ENCODE measurements at regions not wholly inside any gene's neighbourhood (a gene's known extent, or its start where the extent isn't known, plus 50 kb on each side); places are given as distances from the start of the nearest gene placed in this dataset.
"Not testable (repeated sequence)": the region's sequence is repeated elsewhere in the genome, so short reads cannot be mapped to it uniquely, and the experiment has no call there.

- no peak for DNase-seq
Measured at GRCh38 chr2:236376566-236377244, 112.5 kb upstream of the ASB18 start.

- DNase-seq = no peak
Measured at GRCh38 chr2:236380051-236380612, 115.9 kb upstream of the ASB18 start.

DNA sequence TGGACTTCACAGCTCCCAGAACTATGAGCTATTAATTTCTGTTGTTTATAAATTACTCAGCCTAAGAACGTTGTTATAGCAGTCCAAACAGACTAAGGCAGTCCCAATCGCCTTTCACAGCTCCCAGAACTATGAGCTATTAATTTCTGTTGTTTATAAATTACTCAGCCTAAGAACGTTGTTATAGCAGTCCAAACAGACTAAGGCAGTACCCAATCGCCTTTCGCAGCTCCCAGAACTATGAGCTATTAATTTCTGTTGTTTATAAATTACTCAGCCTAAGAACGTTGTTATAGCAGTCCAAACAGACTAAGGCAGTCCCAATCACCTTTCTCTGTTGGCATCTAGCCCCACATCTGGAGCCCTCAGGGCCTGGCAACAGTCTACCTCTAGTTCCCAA, 117.0 kb upstream of the ASB18 start:
- DNase-seq = not testable (repeated sequence)

DNA sequence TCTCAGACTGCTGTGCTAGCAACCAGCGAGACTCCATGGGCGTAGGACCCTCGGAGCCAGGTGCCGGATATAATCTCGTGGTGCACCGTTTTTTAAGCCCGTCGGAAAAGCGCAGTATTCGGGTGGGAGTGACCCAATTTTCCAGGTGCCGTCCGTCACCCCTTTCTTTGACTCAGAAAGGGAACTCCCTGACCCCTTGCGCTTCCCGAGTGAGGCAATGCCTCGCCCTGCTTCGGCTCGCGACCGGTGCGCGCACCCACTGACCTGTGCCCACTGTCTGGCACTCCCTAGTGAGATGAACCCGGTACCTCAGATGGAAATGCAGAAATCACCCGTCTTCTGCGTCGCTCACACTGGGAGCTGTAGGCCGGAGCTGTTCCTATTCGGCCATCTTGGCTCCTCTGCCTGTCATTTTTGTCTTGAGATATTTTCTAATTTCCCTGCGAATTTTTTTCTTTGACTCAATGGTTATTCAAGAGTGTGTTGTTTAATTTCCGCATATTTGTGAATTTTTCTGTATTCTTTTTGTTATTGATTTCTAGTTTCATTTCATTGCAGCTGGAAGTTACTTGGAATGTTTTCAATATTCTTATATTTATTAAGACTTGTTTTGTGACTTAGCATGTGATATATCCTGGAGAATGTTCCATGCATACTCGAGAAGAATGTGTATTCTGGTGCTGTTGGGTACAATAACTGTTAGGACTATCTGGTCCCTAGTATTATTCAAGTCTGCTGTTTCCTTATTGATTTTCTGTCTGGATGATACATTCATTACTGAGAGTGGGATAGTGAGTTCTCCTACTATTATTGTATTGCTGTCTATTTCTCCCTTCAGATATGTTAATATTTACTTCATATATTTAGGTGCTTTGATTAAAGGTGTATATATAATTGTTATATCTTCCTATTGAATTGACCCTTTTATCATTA, 125.3 kb upstream of the ASB18 start:
- DNase-seq = not testable (repeated sequence)

- no peak for DNase-seq
Measured at GRCh38 chr2:236393101-236393500, 128.9 kb upstream of the ASB18 start.

GRCh38 chr2:236393581-236393980, 129.4 kb upstream of the ASB18 start:
- DNase-seq = no peak

DNA sequence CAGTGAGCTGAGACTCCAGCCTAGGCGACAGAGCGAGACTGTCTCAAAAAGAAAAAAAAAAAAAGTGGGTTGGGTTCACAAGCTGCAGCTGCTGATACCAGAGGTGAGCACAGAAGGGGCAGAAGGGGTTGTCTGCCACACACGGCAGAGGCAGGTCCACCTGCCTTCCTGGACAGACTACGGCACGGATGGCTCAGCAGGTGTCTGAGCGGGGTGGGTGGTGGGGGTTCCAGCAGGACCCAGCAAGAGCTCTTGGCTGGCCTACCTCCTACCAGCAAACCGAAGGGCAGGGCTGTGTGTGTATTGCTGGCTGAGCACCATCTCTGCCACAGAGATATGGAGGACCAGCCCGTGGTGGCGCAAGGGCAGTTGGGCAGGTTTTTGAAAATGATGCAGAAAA, 130.4 kb upstream of the ASB18 start:
- no peak for DNase-seq

DNA sequence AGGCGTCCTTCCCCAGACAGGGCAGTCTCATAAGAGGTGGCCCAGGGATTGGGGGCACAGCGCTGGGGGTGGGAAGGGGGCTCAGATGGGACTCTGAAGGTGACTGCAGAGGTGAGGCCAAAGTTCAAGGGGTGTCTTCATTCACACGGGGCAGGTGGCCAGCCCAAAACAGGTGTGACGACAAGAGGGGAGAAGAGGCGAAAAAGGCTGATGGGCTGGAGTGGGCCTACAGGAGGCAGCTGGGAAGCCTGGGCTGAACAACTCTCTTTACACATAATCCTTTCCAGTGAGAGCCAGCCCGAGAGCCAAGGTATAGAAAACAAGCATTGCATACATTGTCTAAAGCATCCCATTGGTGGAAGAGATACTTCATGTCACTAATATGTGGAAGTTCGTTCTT, 130.9 kb upstream of the ASB18 start:
- no peak for DNase-seq

GRCh38 chr2:236396818-236397350, 132.7 kb upstream of the ASB18 start:
- no peak for DNase-seq

- no peak for DNase-seq
Measured at GRCh38 chr2:236397681-236398080, 133.5 kb upstream of the ASB18 start.

DNA sequence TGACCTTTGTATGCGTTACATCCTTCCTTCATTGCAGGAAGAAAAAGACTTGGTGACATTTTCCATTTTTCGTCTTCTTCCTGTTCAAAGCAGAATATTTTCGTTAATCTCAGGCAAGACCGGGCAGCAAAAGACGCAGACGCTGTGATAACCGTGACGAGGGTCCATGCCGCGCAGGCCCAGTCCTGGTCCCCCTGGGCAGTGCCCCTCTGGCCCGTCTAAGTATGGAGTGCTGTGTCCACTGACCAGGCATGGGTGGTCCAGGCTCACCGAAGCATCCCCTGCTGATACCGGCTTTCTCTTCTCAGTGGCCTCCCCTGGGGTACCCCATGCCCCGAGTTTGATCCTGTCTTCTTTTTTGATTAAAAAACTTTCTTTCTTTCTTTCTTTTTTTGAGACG, 135.2 kb upstream of the ASB18 start:
- no peak for DNase-seq

- no peak for DNase-seq
Measured at GRCh38 chr2:236400046-236400574, 135.9 kb upstream of the ASB18 start.

DNA sequence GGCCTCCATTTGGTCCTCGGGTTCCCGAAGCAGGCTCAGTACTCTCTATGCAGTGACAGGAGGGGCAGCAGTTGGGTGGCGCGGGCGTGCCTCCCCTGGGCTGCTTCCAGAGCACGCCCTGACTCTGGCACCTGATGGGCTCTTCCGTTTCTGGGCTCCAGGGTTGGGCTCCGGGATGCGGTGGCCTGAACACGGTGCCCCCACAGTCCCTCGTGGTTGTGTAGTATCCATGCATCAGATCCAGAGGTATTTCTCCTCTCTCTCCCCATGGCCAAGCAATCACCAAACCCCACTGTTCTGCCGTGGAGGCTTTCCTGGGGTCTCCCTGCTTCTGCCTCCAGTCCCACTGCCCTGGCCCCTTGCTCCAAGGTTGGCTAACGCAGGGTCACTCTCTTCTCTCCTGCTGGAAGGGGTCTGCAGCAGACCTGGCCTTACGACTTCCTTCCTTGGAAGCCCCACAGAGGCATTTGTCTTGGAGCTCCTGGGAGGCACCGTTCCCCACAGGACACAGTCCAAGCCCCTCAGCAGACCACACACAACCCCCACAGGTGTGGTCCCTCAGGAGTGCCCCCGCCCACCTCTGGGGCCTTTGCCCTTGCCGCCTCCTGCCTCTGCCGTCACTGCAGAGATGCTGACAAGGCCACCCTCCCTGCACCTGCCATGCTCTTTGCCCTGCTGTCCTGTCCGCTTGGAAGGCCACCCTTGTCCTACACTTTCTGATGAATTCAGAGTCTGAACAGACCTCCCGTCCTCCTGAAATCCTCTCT, 136.6 kb upstream of the ASB18 start:
- DNase-seq = no peak

- DNase-seq = no peak
Measured at GRCh38 chr2:236402033-236402790, 138.0 kb upstream of the ASB18 start.

DNA sequence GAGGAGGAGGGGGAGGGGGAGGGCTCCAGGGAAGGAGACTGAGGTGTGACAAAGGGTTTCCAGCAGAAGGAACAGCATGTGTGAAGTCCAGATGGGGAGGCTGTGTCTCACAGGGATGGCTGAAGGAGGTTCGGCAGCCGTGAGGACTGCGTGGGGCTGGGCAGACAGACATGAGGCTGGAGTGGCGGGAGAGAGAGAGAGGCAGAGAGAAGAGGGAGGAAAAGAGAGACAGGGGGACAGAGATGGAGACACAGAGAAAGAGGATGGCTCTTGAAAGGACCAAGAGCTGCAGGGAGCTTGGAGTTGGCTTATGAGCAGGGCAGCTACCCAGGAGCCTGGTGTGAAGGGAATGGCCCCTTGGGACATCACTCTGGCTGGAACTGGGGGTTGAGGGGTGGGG, 138.9 kb upstream of the ASB18 start:
- no peak for DNase-seq

GRCh38 chr2:236403811-236404210, 139.6 kb upstream of the ASB18 start:
- DNase-seq = no peak

GRCh38 chr2:236404346-236404745, 140.1 kb upstream of the ASB18 start:
- no peak for DNase-seq

DNA sequence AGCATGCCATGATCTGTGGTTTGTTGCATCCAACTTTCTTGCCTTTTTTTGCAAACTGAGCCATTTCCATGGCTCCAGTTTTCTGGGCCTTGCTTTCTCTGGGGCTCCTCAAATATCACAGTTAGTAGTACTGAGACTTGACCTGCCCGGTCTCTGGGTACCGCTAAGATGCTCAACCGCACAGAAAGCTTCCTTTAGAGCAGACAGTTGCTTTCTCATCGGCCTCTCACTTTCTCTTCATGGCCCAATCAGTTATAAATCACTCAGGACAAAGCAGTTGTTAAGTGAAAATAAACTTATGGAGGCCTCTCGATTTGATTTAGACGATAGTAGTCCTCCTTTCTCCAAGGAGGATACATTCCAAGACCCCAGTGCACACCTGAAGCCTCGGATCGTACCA, 141.2 kb upstream of the ASB18 start:
- no peak for DNase-seq

GRCh38 chr2:236408090-236408489, 143.9 kb upstream of the ASB18 start:
- no peak for DNase-seq

DNA sequence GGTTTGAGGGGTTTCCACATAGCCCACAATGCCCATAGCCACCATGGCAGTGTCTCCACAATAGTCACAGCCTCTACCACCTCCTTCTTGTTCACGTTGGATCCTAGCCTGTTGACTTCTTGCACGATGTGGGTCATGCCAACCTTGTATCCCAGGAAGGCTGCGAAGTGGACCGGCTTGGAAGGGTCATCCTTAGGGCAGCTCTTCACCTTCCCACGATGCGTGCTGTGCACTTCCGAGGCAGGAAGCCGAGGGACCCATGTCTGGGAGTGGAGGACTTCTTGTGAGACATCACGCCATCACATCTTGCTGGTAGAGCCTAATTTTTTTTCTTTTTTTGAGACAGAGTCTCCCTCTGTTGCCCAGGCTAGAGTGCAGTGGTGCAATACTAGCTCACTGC, 144.6 kb upstream of the ASB18 start:
- no peak for DNase-seq

- no peak for DNase-seq
Measured at GRCh38 chr2:236415684-236416444, 151.7 kb upstream of the ASB18 start.

All from effector CD4-positive, alpha-beta T cell (primary cell).